ENCODE measurements at regions not wholly inside any gene's neighbourhood (a gene's known extent, or its start where the extent isn't known, plus 50 kb on each side); places are given as distances from the start of the nearest gene placed in this dataset.
"Not testable (repeated sequence)": the region's sequence is repeated elsewhere in the genome, so short reads cannot be mapped to it uniquely, and the experiment has no call there.

GRCh38 chr15:25624504-25625177 is 185.8 kb upstream of the UBE3A start:
- DNase-seq = no peak

GRCh38 chr15:25623708-25624107 is 184.9 kb upstream of the UBE3A start:
- DNase-seq = no peak

- no peak for DNase-seq
These were observed 181.6 kb upstream of the UBE3A start for GRCh38 chr15:25620466-25620865.

GRCh38 chr15:25619761-25620160 is 180.9 kb upstream of the UBE3A start:
- no peak for DNase-seq

- DNase-seq = no peak
These were observed 180.3 kb upstream of the UBE3A start for GRCh38 chr15:25619076-25619475.

- no peak for DNase-seq
These were observed 179.3 kb upstream of the UBE3A start for GRCh38 chr15:25618161-25618560.

GRCh38 chr15:25616471-25616870 is 177.6 kb upstream of the UBE3A start:
- no peak for DNase-seq

GRCh38 chr15:25613134-25613533 is 174.3 kb upstream of the UBE3A start:
- DNase-seq = no peak

GRCh38 chr15:25611603-25612002 is 172.8 kb upstream of the UBE3A start:
- DNase-seq = no peak

GRCh38 chr15:25609371-25609770 is 170.5 kb upstream of the UBE3A start:
- DNase-seq = no peak

- no peak for DNase-seq
These were observed 170.1 kb upstream of the UBE3A start for GRCh38 chr15:25608926-25609325.

GRCh38 chr15:25605151-25605550 is 166.3 kb upstream of the UBE3A start:
- no peak for DNase-seq

GRCh38 chr15:25600751-25601150 is 161.9 kb upstream of the UBE3A start:
- DNase-seq = no peak

- no peak for DNase-seq
These were observed 158.7 kb upstream of the UBE3A start for GRCh38 chr15:25597571-25597970.

GRCh38 chr15:25596644-25597562 is 158.1 kb upstream of the UBE3A start:
- no peak for DNase-seq

GRCh38 chr15:25587616-25588340 is 149.0 kb upstream of the UBE3A start:
- no peak for DNase-seq

- no peak for DNase-seq
These were observed 144.1 kb upstream of the UBE3A start for GRCh38 chr15:25582886-25583285.

- no peak for DNase-seq
These were observed 140.3 kb upstream of the UBE3A start for GRCh38 chr15:25579127-25579526.

GRCh38 chr15:25572191-25572590 is 133.4 kb upstream of the UBE3A start:
- DNase-seq = no peak

GRCh38 chr15:25568751-25569150 is 129.9 kb upstream of the UBE3A start:
- no peak for DNase-seq

GRCh38 chr15:25566545-25566944 is 127.7 kb upstream of the UBE3A start:
- DNase-seq = not testable (repeated sequence)

- DNase-seq = no peak
These were observed 126.8 kb upstream of the UBE3A start for GRCh38 chr15:25565470-25566264.

GRCh38 chr15:25563596-25563995 is 124.8 kb upstream of the UBE3A start:
- no peak for DNase-seq

Measured in CD4-positive, alpha-beta T cell treated with Interleukin-4 for 1 hour (primary cell).